ENCODE measurements at regions not wholly inside any gene's neighbourhood (a gene's known extent, or its start where the extent isn't known, plus 50 kb on each side); places are given as distances from the start of the nearest gene placed in this dataset.

DNA sequence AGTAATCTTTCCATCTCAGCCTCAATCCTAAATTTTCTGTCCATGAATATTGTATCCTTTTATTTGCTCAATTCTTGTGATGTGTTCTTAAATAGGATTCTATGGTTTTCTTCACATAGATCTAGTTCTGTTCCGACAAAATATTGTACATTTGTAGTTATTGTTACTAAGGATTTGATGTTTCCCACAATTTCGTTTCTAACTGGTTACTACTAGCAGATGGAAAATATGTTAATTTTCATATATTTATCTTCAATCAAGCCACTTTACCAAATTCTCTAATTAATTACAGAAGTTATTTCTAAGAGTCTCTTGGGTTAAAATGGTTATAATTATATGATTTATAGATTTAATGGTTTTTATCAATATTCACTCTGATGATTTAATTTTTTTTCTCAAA, 60.3 kb downstream of the SEC61B start:
- TF ChIP-seq GATA2 (IDR thresholded peaks at IDR 0.05; ENCODE audit: low read depth, low read length): no peak
- TF ChIP-seq GATA3 (IDR thresholded peaks at IDR 0.05; ENCODE audit: low read depth, low read length): no peak
